ENCODE measurements at regions not wholly inside any gene's neighbourhood (a gene's known extent, or its start where the extent isn't known, plus 50 kb on each side); places are given as distances from the start of the nearest gene placed in this dataset.
A peak's percentile ranks its signal among the peaks of the same experiment; 100 is the strongest.

- no peak for DNase-seq (ENCODE audit: missing footprints)
- intact Hi-C loops (cut with DNase I): no loop called here
- ATAC-seq: no peak
These were observed 170.3 kb upstream of the PODXL start for GRCh38 chr7:131726686-131727085.

DNA sequence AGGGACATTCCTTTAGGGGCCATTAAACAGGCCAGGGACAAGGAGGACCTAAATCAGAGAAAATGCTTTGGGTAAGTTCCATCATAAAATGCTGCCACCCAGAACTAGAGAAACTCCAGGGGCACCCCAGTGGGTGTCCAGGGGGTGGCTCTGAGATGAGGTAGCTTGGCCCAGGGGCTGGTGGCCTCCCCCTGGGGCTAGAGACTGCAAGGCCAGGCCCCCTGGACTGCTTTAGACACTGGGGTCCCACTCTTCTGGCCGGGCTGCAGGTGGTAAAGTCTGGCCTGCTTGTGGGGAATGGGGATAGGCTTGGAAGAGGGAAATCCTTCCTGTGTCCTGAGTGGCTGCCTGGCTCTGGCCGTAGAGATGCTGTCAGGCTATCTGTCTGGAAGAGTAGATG is 169.6 kb upstream of the PODXL start:
- intact Hi-C loops (cut with DNase I): no loop called here
- ATAC-seq (no peak), DNase-seq (ENCODE audit: missing footprints) (no peak)

- no peak for DNase-seq (ENCODE audit: missing footprints)
- intact Hi-C loops (cut with DNase I): no loop called here
- no peak for ATAC-seq
These were observed 168.4 kb upstream of the PODXL start for GRCh38 chr7:131724776-131725345.

- intact Hi-C loops (cut with DNase I): no loop called here
- DNase-seq (ENCODE audit: missing footprints): no peak
- ATAC-seq: peak; percentile 42
These were observed 167.5 kb upstream of the PODXL start for GRCh38 chr7:131723926-131724325.

DNA sequence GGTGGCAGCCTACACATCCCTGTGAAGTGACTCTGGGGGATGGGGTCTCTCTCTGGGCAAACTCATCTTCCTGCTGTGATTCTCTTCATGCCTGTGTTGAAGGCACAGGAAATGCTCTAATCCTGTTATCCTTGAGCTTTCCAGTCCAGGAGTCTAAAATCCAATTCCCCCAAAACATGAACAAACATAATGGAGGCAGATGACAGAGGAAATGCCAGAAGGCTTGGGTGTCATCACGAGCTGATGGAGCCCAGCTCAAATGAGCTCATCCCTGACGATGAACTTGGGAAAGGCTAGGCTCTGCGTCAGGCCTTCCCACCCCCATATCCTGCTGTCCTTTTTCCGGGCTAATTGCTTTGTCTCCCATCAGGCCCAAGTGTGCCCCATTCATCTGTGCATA is 165.9 kb upstream of the PODXL start:
- ATAC-seq (no peak), DNase-seq (ENCODE audit: missing footprints) (no peak)
- intact Hi-C loops (cut with DNase I): no loop called here

DNA sequence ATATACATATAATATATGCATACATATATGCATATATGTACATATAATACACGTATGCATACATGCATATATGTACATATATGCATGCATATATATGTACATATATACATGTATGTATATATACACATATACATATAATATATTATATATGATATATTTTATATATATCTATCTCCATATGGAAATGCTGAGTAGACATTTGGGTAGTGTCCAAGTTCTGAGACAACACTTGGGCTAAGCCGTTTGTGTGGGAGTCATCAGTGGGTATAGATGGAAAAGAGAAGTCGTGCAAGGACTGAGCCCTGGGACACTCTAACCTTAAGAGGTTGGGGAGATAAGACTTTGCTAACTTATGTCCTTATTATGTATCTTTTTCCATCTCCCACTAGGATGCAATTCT is 165.2 kb upstream of the PODXL start:
- DNase-seq (ENCODE audit: missing footprints) (no peak), ATAC-seq (no peak)
- intact Hi-C loops (cut with DNase I): no loop called here

DNA sequence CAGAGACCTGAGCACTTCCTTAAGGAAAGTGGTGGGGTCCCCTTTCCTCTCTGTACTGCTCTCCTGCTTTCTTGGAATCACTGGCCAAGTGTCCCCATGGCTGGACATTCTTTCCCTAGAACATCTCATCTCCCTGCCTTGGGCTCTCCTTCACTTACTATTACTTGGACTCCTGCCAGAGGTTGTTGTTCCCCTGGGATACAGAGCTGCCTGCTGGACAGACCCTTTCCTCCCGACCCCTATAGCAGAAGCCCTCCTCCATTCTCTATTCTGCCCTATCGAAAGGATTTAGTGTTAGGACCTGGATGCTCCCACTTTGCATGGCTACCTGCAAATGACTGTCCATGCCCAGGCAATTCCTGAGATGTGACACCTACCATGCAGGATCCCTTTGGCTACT is 164.3 kb upstream of the PODXL start:
- DNase-seq (ENCODE audit: missing footprints) (no peak), ATAC-seq (no peak)
- intact Hi-C loops (cut with DNase I): no loop called here

DNA sequence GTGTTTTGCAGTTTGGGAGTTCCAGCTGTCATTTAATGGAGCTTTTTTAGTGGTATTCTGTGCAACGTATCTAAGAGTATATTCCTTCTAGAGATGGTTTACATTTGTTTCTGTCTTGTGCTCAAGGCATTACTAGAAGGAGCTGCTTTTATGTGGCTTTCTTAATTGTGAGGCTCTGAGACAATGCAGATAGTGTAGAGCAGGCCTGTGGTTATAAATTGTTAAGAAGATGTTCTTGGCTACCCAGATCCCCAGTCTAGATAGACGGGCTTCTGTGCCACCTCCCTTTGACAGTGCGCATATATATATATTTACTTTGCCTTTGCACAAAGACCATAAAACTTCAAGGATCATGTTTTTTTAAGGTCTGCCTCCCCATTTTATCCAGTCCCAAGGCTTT is 160.8 kb upstream of the PODXL start:
- no peak for ATAC-seq
- intact Hi-C loops (cut with DNase I): no loop called here

DNA sequence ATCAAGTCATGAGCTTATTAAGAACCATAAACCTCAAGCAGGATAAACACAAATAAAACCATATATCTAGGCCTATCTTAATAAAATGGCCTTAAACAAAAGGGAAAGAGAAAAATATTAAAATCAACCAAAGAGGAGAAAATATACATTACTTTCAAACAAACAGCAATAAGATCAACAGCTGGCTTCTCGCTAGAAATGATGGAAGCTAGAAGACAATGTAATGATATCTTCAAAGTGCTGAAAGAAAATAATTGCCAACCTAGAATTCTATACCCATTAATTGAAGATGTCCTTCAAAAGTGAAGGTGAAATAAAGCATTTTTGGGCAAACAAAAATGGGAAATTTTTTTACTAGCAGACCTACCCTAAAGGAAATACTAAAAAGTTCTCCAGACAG is 142.9 kb upstream of the PODXL start:
- DNase-seq (ENCODE audit: missing footprints): no peak
- intact Hi-C loops (cut with DNase I): no loop called here
- ATAC-seq: no peak

More for the DNA sequence above, 160.8 kb upstream of the PODXL start:
- no peak for DNase-seq (ENCODE audit: missing footprints)

- intact Hi-C loops (cut with DNase I): no loop called here
- DNase-seq (ENCODE audit: missing footprints) (peak; percentile 72), ATAC-seq (peak; percentile 15)
These were observed 135.9 kb upstream of the PODXL start for GRCh38 chr7:131692131-131692960.

DNA sequence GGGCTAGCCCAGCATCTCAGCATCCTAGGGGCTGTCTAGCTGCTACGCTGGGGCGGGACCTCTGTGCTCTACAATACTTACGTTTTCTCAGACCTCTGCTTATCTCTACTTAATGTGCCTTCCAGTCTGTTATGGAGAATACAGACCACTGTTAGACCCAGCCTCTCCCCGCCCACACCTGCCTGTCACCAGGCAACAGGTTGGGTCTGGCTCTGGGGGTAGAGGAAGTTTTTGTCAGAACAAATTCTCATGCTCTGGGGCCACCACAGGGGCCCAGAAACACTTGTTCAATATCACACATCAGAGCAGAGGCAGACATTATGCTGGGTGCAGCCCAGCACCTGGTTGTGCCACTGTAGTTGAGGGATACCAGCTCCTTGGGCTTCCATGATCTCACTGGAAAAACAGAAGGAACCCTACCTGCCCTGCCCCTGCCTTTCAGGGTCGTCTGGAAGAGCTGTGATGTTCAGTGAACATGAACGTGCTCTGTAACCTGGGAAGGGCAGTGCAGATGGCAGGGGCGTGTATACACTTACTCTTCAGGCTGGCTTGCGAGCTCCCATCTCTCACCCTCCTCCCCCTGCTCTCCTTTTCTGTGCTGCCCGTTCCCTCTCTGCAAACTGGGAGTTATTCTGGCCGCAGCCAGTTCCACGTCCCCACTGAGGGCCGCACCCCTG is 135.2 kb upstream of the PODXL start:
- ATAC-seq (peak; percentile 10), DNase-seq (ENCODE audit: missing footprints) (no peak)
- intact Hi-C loops (cut with DNase I): no loop called here

- intact Hi-C loops (cut with DNase I): no loop called here
- no peak for DNase-seq (ENCODE audit: missing footprints)
- no peak for ATAC-seq
These were observed 134.0 kb upstream of the PODXL start for GRCh38 chr7:131690441-131690840.

GRCh38 chr7:131689662-131690234 is 133.3 kb upstream of the PODXL start:
- intact Hi-C loops (cut with DNase I): no loop called here
- DNase-seq (ENCODE audit: missing footprints) (no peak), ATAC-seq (no peak)

- peak; percentile 62 for ATAC-seq
- intact Hi-C loops (cut with DNase I): no loop called here
- DNase-seq (ENCODE audit: missing footprints): no peak
These were observed 132.6 kb upstream of the PODXL start for GRCh38 chr7:131688738-131689661.

GRCh38 chr7:131687296-131687695 is 130.9 kb upstream of the PODXL start:
- ATAC-seq (no peak), DNase-seq (ENCODE audit: missing footprints) (no peak)
- intact Hi-C loops (cut with DNase I): no loop called here

DNA sequence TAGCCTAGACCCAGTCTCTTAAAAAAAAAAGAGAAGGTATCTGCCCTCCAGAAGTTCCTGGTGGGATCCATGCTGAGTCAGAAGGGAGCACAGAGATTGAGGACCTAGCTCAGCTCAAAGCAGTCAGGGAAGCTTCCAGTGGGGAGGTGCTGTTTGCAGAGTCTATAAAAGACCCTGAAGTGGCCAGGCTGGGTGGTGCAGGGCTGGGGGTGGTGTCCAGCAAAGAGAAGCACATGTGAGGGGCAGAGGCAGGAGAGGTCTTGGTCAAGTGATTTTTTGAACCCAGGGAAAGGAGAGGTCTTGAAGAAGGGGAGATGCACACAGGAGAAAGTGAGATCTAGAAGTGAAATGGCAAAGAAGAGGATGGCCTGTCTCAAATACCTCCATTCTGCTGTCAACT is 130.4 kb upstream of the PODXL start:
- ATAC-seq: no peak
- intact Hi-C loops (cut with DNase I): no loop called here
- DNase-seq (ENCODE audit: missing footprints): no peak

DNA sequence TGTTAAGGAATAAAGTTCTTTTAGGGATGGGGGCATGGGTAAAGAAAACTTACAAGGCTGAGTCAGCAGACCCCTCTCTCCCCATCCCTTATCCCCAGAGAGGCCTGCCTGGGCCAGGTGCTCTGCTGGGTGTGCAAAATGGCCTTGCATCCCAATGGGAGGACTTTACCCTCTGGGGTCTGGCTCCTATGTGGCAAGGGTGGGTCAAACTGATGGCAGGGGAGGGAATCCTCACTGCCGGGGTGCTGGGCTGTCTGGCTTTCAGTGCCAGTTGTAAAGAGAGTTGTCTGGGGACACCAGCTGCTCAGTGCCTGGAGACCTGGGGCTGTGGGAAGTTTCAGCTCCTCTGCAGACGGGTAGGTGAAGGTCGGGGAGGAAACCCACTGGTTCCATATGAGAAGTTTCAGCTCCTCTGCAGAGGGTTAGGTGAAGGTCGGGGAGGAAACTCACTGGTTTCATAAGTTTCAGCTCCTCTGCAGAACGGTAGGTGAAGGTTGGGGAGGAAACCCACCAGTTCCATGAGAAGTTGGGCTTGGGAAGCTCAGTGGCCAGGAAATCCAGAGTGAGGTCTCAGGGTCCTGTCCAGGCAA is 127.2 kb upstream of the PODXL start:
- intact Hi-C loops (cut with DNase I): no loop called here
- ATAC-seq (no peak), DNase-seq (ENCODE audit: missing footprints) (no peak)

DNA sequence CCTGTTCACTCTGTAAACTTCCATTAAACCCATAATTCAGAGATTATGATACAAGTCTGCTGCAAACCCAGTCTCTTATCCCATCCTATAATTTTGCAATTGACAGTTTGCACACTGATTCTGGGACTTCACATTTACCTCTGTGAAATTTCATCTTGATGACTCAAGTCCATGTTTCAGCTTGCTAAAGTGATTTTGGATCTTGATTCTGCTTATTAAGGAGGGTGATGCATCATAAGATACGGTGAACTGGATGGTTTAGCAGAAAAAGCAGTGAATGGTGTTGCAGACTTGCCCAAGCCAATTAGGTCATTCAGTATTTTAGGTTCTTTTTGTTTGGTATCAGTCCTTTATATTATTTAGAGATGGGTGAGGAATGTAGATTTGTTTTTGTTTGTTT is 125.5 kb upstream of the PODXL start:
- DNase-seq (ENCODE audit: missing footprints) (no peak), ATAC-seq (no peak)
- intact Hi-C loops (cut with DNase I): no loop called here

Data from Right ventricle myocardium inferior (tissue), 1 donor.